ENCODE measurements at regions not wholly inside any gene's neighbourhood (a gene's known extent, or its start where the extent isn't known, plus 50 kb on each side); places are given as distances from the start of the nearest gene placed in this dataset.

GRCh38 chr17:14499976-14500375, 199.1 kb downstream of the HS3ST3B1 start:
- TF ChIP-seq ZNF17 (CRISPR knock-in tag; IDR thresholded peaks at IDR 0.05) (no peak), MED1 (CRISPR knock-in tag; IDR thresholded peaks at IDR 0.05) (no peak), ARHGAP35 (CRISPR knock-in tag; IDR thresholded peaks at IDR 0.05; ENCODE audit: borderline replicate concordance) (no peak), GMEB1 (CRISPR knock-in tag; IDR thresholded peaks at IDR 0.05; ENCODE audit: borderline replicate concordance) (no peak), ZNF232 (CRISPR knock-in tag; IDR thresholded peaks at IDR 0.05; ENCODE audit: borderline replicate concordance) (no peak), TIGD3 (CRISPR knock-in tag; IDR thresholded peaks at IDR 0.05; ENCODE audit: borderline replicate concordance) (no peak), JDP2 (CRISPR knock-in tag; IDR thresholded peaks at IDR 0.05; ENCODE audit: borderline replicate concordance) (no peak), NR2F6 (IDR thresholded peaks at IDR 0.05) (no peak), NR2F6 (CRISPR knock-in tag; IDR thresholded peaks at IDR 0.05) (no peak), ZNF451 (CRISPR knock-in tag; IDR thresholded peaks at IDR 0.05) (no peak), ZNF672 (CRISPR knock-in tag; IDR thresholded peaks at IDR 0.05) (no peak), CSRNP2 (CRISPR knock-in tag; conservative IDR thresholded peaks at IDR 0.05; ENCODE audit: low read depth) (no peak), RXRA (CRISPR knock-in tag; IDR thresholded peaks at IDR 0.05) (no peak)
- H3K9me3 ChIP-seq (ENCODE audit: low read length) = no peaks in the 10 kb centered on the region
- in situ Hi-C loops (cut with HindIII; ENCODE audit: extremely low pct_ligation_motif_present, low pct_unique_long_range_greater_than_20kb) (no loop called here), intact Hi-C loops (cut with micrococcal nuclease; ENCODE audit: unreplicated experiment) (no loop called here)
- DNase-seq (ENCODE audit: low spot score) = no peak
- no peak overlapping the region for H3K4me3 ChIP-seq (replicated peaks in 1 of 3; ENCODE audit: insufficient read depth in 1 of 3, low read depth in 2 of 3, low read length in 3 of 3)
- H2AFZ ChIP-seq (ENCODE audit: low read length) = no peak overlapping the region
- H3K4me2 ChIP-seq (ENCODE audit: low read depth, low read length) = no peak overlapping the region
- ATAC-seq = no peak
- WGBS (ENCODE audit: low lambda C conversion rate) = 95% methylated on average over 4 of the region's 4 CpGs
- ChIA-PET CTCF (ENCODE audit: low intra/inter-chr PET ratio, low total read pairs) (no interaction called here), POLR2A (no interaction called here)
- FAIRE-seq = no peak
- no peaks in the 10 kb centered on the region for H3K79me2 ChIP-seq (ENCODE audit: insufficient read depth, low read length)
- 0 out of 2 replicates have a peak, but pooled peaks cover 2% of the 10 kb centered on the region for H4K20me1 ChIP-seq (ENCODE audit: insufficient read depth, low read length)
- no peak overlapping the region for H3K9ac ChIP-seq (ENCODE audit: insufficient read depth, low read depth, low read length)
- H3K36me3 ChIP-seq (replicated peaks in 1 of 2; ENCODE audit: control insufficient read depth in 1 of 2, insufficient read depth in 2 of 2, low read length in 2 of 2) = peaks cover 15 to 29% of the 10 kb centered on the region in 2 experiments
- H3K27ac ChIP-seq (ENCODE audit: extremely low read length, insufficient read depth, low read length) = no peak overlapping the region
- no TSS peak for BruUV-seq (replicated peaks)
- no peaks in the 10 kb centered on the region for H3K4me1 ChIP-seq (ENCODE audit: insufficient read depth, low read length)
- H3K27me3 ChIP-seq (ENCODE audit: control insufficient read depth in 1 of 2, insufficient read depth in 2 of 2, low read length in 2 of 2) = no peaks in the 10 kb centered on the region

All from HepG2 (cell line).